Osteoblast (primary cell): ENCODE measurements at regions not wholly inside any gene's neighbourhood (a gene's known extent, or its start where the extent isn't known, plus 50 kb on each side); places are given as distances from the start of the nearest gene placed in this dataset.

Source experiments
- DNase-seq: peaks from one replicate; pipeline ENCODE4 v3.0.0; 2011; ENCODE audit warnings: low spot score, mixed read lengths; ENCODE audit not compliant: insufficient read length; ENCODE audit errors: missing footprints
- H2AFZ ChIP-seq: 2 replicates; pipeline ENCODE4 v1.6.0; 2011; ENCODE audit warnings: mild to moderate bottlenecking, low read length
- H3K27ac ChIP-seq: 2 replicates; pipeline ENCODE4 v1.5.1; 2011; ENCODE audit warnings: mild to moderate bottlenecking, low read depth, low read length, moderate library complexity
- H3K27me3 ChIP-seq: 2 replicates; pipeline ENCODE4 v1.6.0; 2012; ENCODE audit warnings: mild to moderate bottlenecking, control low read depth, inconsistent platforms, low read length, moderate library complexity; ENCODE audit not compliant: insufficient read depth
- H3K36me3 ChIP-seq: 2 replicates; pipeline ENCODE4 v1.5.1; 2011; ENCODE audit warnings: mild to moderate bottlenecking, low read length, control low read depth, moderate library complexity; ENCODE audit not compliant: insufficient read depth
- H3K4me1 ChIP-seq: 2 replicates; pipeline ENCODE4 v1.5.1; 2011; ENCODE audit warnings: mild to moderate bottlenecking, low read length, control low read depth, moderate library complexity; ENCODE audit not compliant: insufficient read depth
- H3K4me2 ChIP-seq: 2 replicates; pipeline ENCODE4 v1.6.0; 2011; ENCODE audit warnings: mild to moderate bottlenecking, low read length; ENCODE audit not compliant: insufficient read depth
- H3K4me3 ChIP-seq: fragments of 200-600 bp; sonication (generic); 3 replicates; pipeline ENCODE4 v1.5.1; 2012; ENCODE audit warnings: mild to moderate bottlenecking, low read length, inconsistent platforms; ENCODE audit not compliant: insufficient read depth
- H3K79me2 ChIP-seq: 2 replicates; pipeline ENCODE4 v1.6.0; 2012; ENCODE audit warnings: mild to moderate bottlenecking, low read length, control low read depth, inconsistent platforms; ENCODE audit not compliant: insufficient read depth
- H3K9me3 ChIP-seq: 2 replicates; pipeline ENCODE4 v1.5.1; 2011; ENCODE audit warnings: low read depth, low read length, control low read depth
- H4K20me1 ChIP-seq: 2 replicates; pipeline ENCODE4 v1.6.0; 2012; ENCODE audit warnings: mild to moderate bottlenecking, low read length, control low read depth; ENCODE audit not compliant: insufficient read depth
- TF ChIP-seq, protein P1 (sequence below): IDR thresholded peaks from 2 replicates; pipeline ENCODE4 v1.5.1; 2011; ENCODE audit warnings: mild to moderate bottlenecking, low read depth, low read length, moderate library complexity; ENCODE audit errors: extremely low read depth

DNA sequence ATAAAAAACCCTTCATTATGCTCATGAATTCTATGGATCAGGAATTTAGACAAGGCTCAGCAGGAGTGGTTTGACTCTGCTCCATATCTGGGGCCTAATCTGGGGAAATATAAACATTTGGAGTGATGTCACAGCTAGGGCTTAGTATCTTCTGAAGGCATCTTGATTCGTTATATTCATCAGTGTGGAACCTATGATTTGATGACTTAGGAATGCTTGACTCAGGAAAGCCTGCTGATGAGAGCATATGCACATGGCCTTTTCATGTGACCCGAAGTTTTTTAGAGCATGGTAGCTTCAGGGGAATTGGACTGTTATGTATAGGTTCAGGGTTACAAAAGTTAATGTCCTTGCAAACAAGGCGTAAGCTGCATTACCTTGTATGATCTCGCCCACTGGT, 184.9 kb upstream of the LRRC3B start:
- no peaks in the 10 kb centered on the region for H3K27me3 ChIP-seq
- no peak overlapping the region for H3K4me2 ChIP-seq
- DNase-seq = no peak
- no peaks in the 10 kb centered on the region for H3K9me3 ChIP-seq
- H3K79me2 ChIP-seq = no peaks in the 10 kb centered on the region
- no peaks in the 10 kb centered on the region for H3K36me3 ChIP-seq
- H3K4me1 ChIP-seq = no peaks in the 10 kb centered on the region
- H3K4me3 ChIP-seq = no peak overlapping the region
- no peaks in the 10 kb centered on the region for H4K20me1 ChIP-seq
- H3K27ac ChIP-seq = no peak overlapping the region
- TF ChIP-seq, protein P1, sequence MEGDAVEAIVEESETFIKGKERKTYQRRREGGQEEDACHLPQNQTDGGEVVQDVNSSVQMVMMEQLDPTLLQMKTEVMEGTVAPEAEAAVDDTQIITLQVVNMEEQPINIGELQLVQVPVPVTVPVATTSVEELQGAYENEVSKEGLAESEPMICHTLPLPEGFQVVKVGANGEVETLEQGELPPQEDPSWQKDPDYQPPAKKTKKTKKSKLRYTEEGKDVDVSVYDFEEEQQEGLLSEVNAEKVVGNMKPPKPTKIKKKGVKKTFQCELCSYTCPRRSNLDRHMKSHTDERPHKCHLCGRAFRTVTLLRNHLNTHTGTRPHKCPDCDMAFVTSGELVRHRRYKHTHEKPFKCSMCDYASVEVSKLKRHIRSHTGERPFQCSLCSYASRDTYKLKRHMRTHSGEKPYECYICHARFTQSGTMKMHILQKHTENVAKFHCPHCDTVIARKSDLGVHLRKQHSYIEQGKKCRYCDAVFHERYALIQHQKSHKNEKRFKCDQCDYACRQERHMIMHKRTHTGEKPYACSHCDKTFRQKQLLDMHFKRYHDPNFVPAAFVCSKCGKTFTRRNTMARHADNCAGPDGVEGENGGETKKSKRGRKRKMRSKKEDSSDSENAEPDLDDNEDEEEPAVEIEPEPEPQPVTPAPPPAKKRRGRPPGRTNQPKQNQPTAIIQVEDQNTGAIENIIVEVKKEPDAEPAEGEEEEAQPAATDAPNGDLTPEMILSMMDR = no peak
- no peak overlapping the region for H2AFZ ChIP-seq

GRCh38 chr3:26438325-26438940, 184.1 kb upstream of the LRRC3B start:
- no peak overlapping the region for H3K27ac ChIP-seq
- H3K4me3 ChIP-seq = no peak overlapping the region
- no peaks in the 10 kb centered on the region for H3K4me1 ChIP-seq
- H3K4me2 ChIP-seq = no peak overlapping the region
- TF ChIP-seq, protein P1 = no peak
- DNase-seq = no peak
- no peaks in the 10 kb centered on the region for H4K20me1 ChIP-seq
- no peaks in the 10 kb centered on the region for H3K36me3 ChIP-seq
- no peaks in the 10 kb centered on the region for H3K27me3 ChIP-seq
- H3K79me2 ChIP-seq = no peaks in the 10 kb centered on the region
- no peaks in the 10 kb centered on the region for H3K9me3 ChIP-seq
- H2AFZ ChIP-seq = no peak overlapping the region

DNA sequence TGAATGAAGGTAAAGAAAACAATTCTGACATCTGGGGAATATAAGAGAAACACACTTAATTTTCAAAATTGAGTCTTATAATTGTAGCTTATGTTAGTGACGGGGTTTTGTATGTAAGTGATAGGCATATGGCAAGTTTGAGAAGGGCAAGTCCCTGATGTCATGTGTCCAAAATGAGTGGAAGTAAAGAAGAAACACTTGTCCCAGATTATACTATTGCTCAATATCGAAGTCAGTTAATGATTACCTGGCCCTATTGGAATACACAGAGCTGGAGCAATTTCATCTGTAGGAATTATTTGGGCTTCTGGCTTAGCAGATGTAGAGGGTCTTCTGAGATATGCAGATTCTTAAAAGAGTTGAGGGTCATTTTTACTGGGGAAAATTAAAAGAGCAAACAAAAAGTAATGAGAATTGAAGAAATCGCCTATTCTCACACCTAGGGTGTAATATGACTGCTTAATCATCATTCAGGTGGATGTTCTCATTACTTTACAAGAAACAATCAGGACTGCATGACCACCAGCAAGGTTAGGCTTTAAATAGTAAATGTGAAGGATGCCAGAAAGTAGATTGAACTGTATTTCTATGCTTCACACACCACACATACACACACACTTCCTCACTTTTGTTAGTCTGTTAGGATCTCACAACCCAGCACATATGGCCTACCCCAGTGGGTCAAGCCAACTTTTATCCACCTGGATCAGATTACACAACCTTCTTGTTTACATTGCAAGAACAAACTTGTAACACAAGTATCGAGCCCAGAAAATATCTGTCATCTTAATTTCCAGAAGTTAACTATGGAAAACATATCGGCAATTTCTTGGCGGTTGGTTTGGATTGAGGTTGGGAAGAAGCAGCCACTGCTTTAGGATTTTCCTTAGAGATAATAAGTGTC, 183.3 kb upstream of the LRRC3B start:
- Histone ChIP-seq H3K79me2 (no peaks in the 10 kb centered on the region), H3K4me1 (no peaks in the 10 kb centered on the region), H3K27me3 (no peaks in the 10 kb centered on the region), H4K20me1 (no peaks in the 10 kb centered on the region), H3K4me2 (no peak overlapping the region), H2AFZ (no peak overlapping the region), H3K9me3 (no peaks in the 10 kb centered on the region), H3K27ac (no peak overlapping the region), H3K36me3 (no peaks in the 10 kb centered on the region), H3K4me3 (no peak overlapping the region)
- TF ChIP-seq, protein P1 = no peak
- DNase-seq = no peak

DNA sequence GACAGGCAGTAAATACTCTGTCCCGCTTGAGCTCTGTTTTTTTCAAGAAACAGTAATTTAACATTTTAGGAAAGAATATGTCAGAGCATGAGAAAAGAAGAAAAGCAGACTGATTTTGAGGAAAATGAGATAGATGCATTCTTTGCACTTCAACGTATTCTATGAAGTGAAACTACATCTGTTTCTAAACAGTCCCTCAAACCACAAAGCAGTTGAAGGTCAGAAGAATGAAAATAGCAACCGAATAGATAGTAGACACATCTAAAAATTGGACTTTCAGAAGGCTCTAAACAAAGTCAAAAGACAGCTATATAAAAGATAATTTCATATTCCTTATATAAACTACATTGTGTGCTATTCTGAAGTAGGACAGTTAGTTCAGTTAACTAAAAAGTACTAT, 172.6 kb upstream of the LRRC3B start:
- Histone ChIP-seq H4K20me1 (no peaks in the 10 kb centered on the region), H3K4me2 (no peak overlapping the region), H3K27ac (no peak overlapping the region), H3K4me1 (no peaks in the 10 kb centered on the region), H2AFZ (no peak overlapping the region), H3K36me3 (no peaks in the 10 kb centered on the region), H3K79me2 (no peaks in the 10 kb centered on the region), H3K4me3 (no peak overlapping the region), H3K9me3 (no peaks in the 10 kb centered on the region), H3K27me3 (no peaks in the 10 kb centered on the region)
- DNase-seq = no peak
- TF ChIP-seq, protein P1 = no peak
